GM19324 (cell line): ENCODE measurements at regions not wholly inside any gene's neighbourhood (a gene's known extent, or its start where the extent isn't known, plus 50 kb on each side); places are given as distances from the start of the nearest gene placed in this dataset.

ENCODE experiments used
- ATAC-seq: cut with Tn5 transposase; IDR thresholded peaks from one replicate; pipeline ENCODE4 v1.9.1; 2021; ENCODE audit warnings: mild to moderate bottlenecking, moderate library complexity; ENCODE audit not compliant: unreplicated experiment, low FRiP score

GRCh38 chr5:147036691-147037245 is 158.2 kb upstream of the PPP2R2B start:
- ATAC-seq = no peak

GRCh38 chr5:147037515-147038205 is 159.1 kb upstream of the PPP2R2B start:
- no peak for ATAC-seq

- no peak for ATAC-seq
These were observed 162.3 kb upstream of the PPP2R2B start for GRCh38 chr5:147040856-147041255.

GRCh38 chr5:147044572-147045273 is 166.2 kb upstream of the PPP2R2B start:
- ATAC-seq = no peak

GRCh38 chr5:147045290-147045689 is 166.7 kb upstream of the PPP2R2B start:
- no peak for ATAC-seq

- no peak for ATAC-seq
These were observed 167.7 kb upstream of the PPP2R2B start for GRCh38 chr5:147046281-147046680.

GRCh38 chr5:147046894-147047293 is 168.3 kb upstream of the PPP2R2B start:
- ATAC-seq = no peak

GRCh38 chr5:147049764-147050163 is 171.2 kb upstream of the PPP2R2B start:
- no peak for ATAC-seq

- ATAC-seq = no peak
These were observed 171.6 kb upstream of the PPP2R2B start for GRCh38 chr5:147050172-147050571.

- no peak for ATAC-seq
These were observed 172.6 kb upstream of the PPP2R2B start for GRCh38 chr5:147051193-147051592.

- no peak for ATAC-seq
These were observed 174.0 kb upstream of the PPP2R2B start for GRCh38 chr5:147052519-147052918.

- no peak for ATAC-seq
These were observed 176.7 kb upstream of the PPP2R2B start for GRCh38 chr5:147055089-147055826.

GRCh38 chr5:147055850-147056566 is 177.5 kb upstream of the PPP2R2B start:
- no peak for ATAC-seq

- no peak for ATAC-seq
These were observed 177.8 kb upstream of the STK32A start for GRCh38 chr5:147057051-147057450.

- ATAC-seq = no peak
These were observed 173.4 kb upstream of the STK32A start for GRCh38 chr5:147061431-147061830.

GRCh38 chr5:147062427-147062826 is 172.4 kb upstream of the STK32A start:
- ATAC-seq = no peak

GRCh38 chr5:147063943-147064342 is 170.9 kb upstream of the STK32A start:
- ATAC-seq = no peak

GRCh38 chr5:147065071-147065470 is 169.8 kb upstream of the STK32A start:
- peak; percentile 70 for ATAC-seq

GRCh38 chr5:147068998-147069397 is 165.8 kb upstream of the STK32A start:
- ATAC-seq = no peak

- ATAC-seq = no peak
These were observed 162.2 kb upstream of the STK32A start for GRCh38 chr5:147072622-147073021.

GRCh38 chr5:147073098-147073497 is 161.7 kb upstream of the STK32A start:
- no peak for ATAC-seq
